ENCODE measurements at regions not wholly inside any gene's neighbourhood (a gene's known extent, or its start where the extent isn't known, plus 50 kb on each side); places are given as distances from the start of the nearest gene placed in this dataset.
"Not testable (repeated sequence)": the region's sequence is repeated elsewhere in the genome, so short reads cannot be mapped to it uniquely, and the experiment has no call there.

DNA sequence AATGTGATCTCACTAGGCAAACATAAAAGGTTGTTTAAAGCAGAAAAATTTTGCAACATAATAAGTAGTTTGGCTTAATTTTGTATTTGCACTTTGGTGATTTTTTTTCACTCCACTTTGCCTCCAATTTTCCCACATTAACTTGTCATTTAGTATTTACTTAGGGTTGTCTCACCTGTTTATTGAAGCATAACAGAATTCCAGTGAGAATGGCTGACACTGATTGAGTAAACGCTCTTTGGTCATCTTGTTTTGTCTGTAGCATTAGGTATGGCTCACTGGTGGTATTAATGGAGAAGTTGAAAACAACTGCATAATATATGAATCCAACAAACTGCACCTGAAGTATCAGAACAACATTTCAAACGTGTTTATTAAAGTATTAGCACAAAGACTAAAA is 799.5 kb upstream of the ADGRL3 start:
- peak; percentile 34 for DNase-seq

GRCh38 chr4:60404027-60404426 is 796.1 kb upstream of the ADGRL3 start:
- DNase-seq, result no peak

DNA sequence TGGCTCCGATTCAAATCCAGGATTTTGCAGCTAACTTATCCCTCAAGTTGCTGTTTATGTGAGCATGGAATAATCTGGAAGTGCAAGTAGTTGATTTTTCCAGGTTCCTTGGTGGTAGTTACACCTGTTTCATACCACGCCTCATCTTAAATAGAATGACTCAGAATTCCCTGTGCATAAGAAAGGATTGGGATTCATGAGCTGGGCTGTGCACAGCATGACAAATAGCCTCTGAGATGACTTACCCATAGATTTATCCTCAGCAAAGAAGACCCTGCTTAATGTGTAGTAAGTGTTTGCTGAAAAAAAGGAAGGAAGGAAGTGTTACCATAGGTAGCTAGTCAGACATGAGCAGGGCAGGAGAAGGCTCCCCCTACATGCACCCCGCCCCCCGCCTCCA is 777.7 kb upstream of the ADGRL3 start:
- no peak for DNase-seq

GRCh38 chr4:60423573-60424184 is 776.4 kb upstream of the ADGRL3 start:
- DNase-seq, result not testable (repeated sequence)

DNA sequence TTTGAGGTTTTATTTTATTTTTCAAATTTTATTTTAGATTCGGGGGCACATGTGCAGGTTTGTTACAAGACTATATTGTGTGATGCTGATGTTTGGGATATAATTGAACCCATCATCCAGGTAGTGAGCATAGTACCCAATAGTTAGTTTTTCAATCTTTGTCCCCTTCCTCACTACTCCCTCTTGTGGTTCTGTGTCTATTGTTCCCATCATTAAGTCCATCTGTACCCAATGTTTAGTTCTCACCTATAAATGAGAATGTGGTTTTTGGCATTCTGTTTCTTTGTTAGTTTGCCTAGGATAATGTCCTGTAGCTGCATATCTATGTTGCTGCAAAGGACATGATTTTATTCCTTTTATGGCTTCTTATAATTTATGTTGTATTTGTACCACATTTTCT is 767.2 kb upstream of the ADGRL3 start:
- no peak for DNase-seq

- no peak for DNase-seq
Observed at GRCh38 chr4:60443068-60443467, 757.1 kb upstream of the ADGRL3 start.

DNA sequence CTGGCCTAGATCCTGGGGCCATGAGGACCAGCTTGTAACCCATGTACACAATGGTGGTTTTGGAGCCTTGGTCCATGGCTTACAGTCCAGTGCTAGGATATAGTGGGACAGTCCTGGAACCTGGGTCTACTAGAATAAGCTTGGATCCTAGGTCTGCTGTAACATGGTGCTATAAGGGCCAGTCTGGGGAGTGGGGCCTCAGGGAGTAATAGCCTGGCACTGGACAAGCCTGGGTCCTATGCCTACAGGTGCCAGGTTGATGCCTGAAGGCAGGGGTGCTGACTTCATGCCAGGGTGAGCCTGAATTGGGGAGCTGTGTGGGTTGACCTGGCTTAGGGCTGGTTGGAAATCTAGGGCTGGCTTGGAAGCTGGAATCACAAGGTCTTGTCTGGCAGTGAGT is 756.3 kb upstream of the ADGRL3 start:
- DNase-seq, result no peak

DNA sequence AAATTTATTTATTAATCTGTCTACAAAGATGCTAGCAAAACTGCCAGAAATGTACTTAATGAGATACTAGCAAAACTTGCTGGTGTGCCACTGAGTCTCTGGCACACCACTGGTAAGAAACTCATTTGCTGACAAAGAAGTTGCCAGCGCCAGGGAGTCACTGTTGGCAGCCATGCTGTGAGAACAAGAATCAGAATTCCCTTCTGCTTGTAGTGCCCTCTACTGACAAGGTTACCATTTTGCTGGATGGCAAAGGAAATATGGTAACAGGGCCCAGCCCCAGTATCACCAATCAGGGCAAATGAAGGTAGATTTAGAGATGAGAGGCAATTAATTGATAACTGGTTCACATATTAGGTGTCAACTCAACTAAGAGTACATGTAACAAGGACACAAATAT is 750.1 kb upstream of the ADGRL3 start:
- DNase-seq, result no peak

- no peak for DNase-seq
Observed at GRCh38 chr4:60452266-60452665, 747.9 kb upstream of the ADGRL3 start.

- DNase-seq, result no peak
Observed at GRCh38 chr4:60455380-60455779, 744.7 kb upstream of the ADGRL3 start.

GRCh38 chr4:60461551-60461950 is 738.6 kb upstream of the ADGRL3 start:
- DNase-seq, result no peak

DNA sequence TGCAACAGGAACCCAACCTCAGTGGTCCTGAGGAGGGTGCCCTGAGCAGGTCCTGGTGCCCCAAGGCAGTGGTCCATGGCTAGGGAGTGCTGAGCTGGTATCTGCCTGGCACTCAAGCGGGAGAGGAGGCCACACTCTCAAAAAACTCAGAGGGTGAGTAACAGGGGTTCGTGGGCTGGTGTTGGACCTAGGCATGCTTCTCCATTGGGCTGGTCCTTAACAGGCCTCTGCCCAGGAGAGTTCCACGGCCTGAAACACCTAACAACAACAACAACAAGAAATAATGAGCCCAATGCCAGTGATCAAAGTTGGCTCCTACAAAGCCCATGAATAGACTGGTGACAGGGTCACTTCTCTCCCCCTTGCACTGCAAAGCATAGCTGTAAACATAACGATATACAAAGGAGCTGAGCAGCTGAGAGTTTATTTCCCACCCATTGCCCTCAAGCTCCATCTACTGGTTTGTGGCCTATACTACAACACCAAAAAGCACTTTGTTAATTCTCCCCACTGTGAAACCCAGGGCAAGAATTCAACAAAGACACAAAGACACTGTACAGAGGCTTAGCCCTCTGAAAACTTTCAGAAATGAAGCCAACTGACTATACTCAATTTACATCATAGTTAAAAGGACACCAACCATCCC is 736.1 kb upstream of the ADGRL3 start:
- no peak for DNase-seq

DNA sequence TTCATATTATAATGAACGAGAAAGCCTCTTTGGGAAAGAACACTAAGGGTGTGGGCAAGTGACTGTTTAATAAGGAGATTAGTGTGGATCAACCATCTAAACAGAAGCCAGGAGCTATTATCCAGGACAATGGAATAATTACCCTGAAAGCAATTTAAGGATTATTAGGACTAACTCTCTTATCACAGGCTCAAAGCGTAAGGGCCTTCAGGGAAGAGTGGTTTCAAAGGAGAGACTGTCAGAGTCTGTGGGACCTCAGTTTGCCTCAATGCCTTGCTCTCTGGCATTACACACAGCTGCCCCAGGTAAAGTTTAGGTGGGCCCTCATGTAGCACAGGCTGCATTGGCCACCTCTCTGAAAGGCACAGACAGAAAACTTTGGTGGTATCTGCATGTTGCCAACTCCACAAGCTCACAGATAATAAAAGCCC is 717.2 kb upstream of the ADGRL3 start:
- DNase-seq, result no peak

GRCh38 chr4:60485276-60485675 is 714.9 kb upstream of the ADGRL3 start:
- DNase-seq, result no peak

- DNase-seq, result not testable (repeated sequence)
Observed at GRCh38 chr4:60487118-60487761, 712.9 kb upstream of the ADGRL3 start.

- DNase-seq, result no peak
Observed at GRCh38 chr4:60500810-60501209, 699.3 kb upstream of the ADGRL3 start.

DNA sequence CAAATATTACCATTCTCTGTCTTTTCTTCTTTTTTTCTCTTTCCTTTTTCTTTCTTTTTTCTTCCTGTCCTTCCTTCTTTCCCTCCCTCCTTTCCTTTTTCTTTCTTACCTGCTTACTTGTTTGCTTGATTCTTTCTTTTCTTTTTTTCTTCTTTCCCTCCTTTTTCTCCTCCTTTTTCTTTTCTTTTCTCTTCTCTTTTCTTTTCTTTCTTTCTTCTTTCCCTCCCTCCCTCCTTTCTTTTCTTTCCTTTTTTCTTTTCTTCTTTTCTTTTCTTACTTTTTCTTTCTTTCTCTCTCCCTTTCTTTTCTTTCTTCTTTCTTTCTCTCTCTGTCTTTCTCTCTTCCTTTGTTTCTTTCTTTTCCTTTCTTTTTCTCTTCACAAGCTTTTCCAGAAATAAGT is 697.4 kb upstream of the ADGRL3 start:
- DNase-seq, result no peak

DNA sequence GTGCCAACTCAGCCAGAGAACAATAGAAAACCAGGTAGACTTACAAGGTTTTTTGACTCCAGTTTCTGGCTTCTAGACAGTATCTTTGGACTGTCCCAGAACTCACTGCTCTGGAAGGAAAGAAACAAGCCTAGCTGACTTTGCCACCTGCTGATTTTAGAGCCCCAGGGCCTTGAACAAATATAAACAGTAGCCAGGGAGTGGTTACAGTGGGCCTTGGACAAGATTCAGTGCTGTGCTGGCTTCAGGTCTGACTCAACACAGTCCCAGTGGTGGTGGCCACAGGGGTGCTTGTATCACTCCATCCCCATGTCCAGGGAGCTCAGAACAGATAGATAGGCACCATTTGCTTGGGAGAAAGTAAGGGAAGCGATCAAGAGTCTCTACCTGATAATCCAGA is 694.1 kb upstream of the ADGRL3 start:
- DNase-seq, result no peak

DNA sequence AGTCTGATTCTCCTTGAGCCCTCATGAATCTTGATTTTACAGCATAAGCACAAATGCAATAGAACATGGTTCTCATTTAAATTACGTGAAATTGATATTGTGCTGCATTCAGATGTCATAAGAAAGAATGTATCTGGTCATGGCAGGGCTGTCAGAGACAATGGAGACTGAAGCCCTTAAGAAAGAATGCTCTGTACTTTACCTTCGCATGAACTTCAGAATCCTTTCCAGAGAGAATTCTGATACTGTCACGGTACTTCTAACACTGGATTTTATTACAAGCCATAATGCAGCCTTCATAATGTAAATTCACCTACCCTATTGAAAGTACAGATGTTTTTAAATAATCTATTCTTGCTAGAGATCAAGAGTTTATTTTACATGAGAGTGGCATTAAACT is 677.9 kb upstream of the ADGRL3 start:
- DNase-seq, result no peak

GRCh38 chr4:60531776-60532379 is 668.2 kb upstream of the ADGRL3 start:
- no peak for DNase-seq

DNA sequence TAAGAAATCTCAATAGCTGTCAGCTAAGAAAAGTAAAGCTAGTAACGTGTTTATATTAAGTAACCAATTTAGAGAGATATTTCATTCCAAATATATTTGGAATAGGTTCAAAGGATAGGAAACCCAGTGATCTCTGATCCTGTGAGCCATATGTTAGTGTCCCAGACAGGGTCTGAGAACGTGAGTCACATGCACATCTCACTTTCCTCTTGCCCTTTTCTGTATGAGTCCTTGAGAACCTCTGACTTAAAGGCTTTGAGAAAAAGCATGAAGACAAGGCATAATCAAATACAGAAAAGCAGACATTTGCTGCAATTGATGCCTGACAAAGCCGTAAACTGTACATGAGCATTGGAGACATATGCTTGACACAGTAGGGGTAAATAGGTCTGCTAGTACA is 655.1 kb upstream of the ADGRL3 start:
- DNase-seq, result no peak

GRCh38 chr4:60562334-60562733 is 637.8 kb upstream of the ADGRL3 start:
- DNase-seq, result no peak

DNA sequence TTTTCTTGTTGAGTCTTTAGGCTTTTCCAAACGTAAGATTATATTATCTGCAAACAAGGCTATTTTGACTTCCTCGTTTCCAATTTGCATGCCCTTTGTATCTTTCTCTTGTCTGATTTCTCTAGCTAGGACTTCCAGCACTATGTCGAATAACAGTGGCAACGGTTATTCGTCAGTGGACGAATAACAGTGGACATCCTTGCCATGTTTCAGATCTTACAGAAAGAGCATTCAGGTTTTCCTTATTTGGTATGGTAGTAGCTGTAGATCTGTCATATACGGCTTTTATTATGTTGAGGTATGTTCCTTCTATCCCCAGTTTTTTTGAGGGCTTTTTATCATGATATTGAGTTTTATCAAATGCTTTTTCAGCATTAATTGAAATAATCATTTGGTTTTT is 634.6 kb upstream of the ADGRL3 start:
- DNase-seq, result no peak

GRCh38 chr4:60575336-60575735 is 624.8 kb upstream of the ADGRL3 start:
- no peak for DNase-seq
